ENCODE measurements at regions not wholly inside any gene's neighbourhood (a gene's known extent, or its start where the extent isn't known, plus 50 kb on each side); places are given as distances from the start of the nearest gene placed in this dataset.

- TF ChIP-seq CTCF (IDR thresholded peaks at IDR 0.05; ENCODE audit: insufficient read depth, low read length, missing control alignments) = no peak
- POLR2A ChIA-PET = no interaction called here
- H3K4me3 ChIP-seq (ENCODE audit: low read depth, low read length) = no peak overlapping the region
- CTCF ChIA-PET = no interaction called here
- no peak for DNase-seq (ENCODE audit: low read depth, low spot score)
Observed at GRCh38 chr3:137410028-137410427, 354.1 kb upstream of the SOX14 start.

GRCh38 chr3:137420198-137420995 lies 343.7 kb upstream of the SOX14 start:
- ChIA-PET CTCF (no interaction called here), POLR2A (no interaction called here)
- no peak for DNase-seq (ENCODE audit: low read depth, low spot score)
- no peak for TF ChIP-seq CTCF (IDR thresholded peaks at IDR 0.05; ENCODE audit: insufficient read depth, low read length, missing control alignments)
- no peak overlapping the region for H3K4me3 ChIP-seq (ENCODE audit: low read depth, low read length)

GRCh38 chr3:137438561-137438960 lies 325.6 kb upstream of the SOX14 start:
- CTCF ChIA-PET = no interaction called here
- POLR2A ChIA-PET = no interaction called here
- TF ChIP-seq CTCF (IDR thresholded peaks at IDR 0.05; ENCODE audit: insufficient read depth, low read length, missing control alignments) = no peak
- no peak overlapping the region for H3K4me3 ChIP-seq (ENCODE audit: low read depth, low read length)
- DNase-seq (ENCODE audit: low read depth, low spot score) = no peak

GRCh38 chr3:137460944-137461343 lies 303.2 kb upstream of the SOX14 start:
- CTCF ChIA-PET = no interaction called here
- DNase-seq (ENCODE audit: low read depth, low spot score) = no peak
- POLR2A ChIA-PET = no interaction called here
- no peak for TF ChIP-seq CTCF (IDR thresholded peaks at IDR 0.05; ENCODE audit: insufficient read depth, low read length, missing control alignments)
- H3K4me3 ChIP-seq (ENCODE audit: low read depth, low read length) = no peak overlapping the region

GRCh38 chr3:137463131-137463530 lies 301.0 kb upstream of the SOX14 start:
- DNase-seq (ENCODE audit: low read depth, low spot score) = no peak
- CTCF ChIA-PET = no interaction called here
- POLR2A ChIA-PET = no interaction called here
- no peak overlapping the region for H3K4me3 ChIP-seq (ENCODE audit: low read depth, low read length)
- TF ChIP-seq CTCF (IDR thresholded peaks at IDR 0.05; ENCODE audit: insufficient read depth, low read length, missing control alignments) = no peak

GRCh38 chr3:137464341-137464740 lies 299.8 kb upstream of the SOX14 start:
- no peak overlapping the region for H3K4me3 ChIP-seq (ENCODE audit: low read depth, low read length)
- POLR2A ChIA-PET = no interaction called here
- CTCF ChIA-PET = no interaction called here
- DNase-seq (ENCODE audit: low read depth, low spot score) = no peak
- no peak for TF ChIP-seq CTCF (IDR thresholded peaks at IDR 0.05; ENCODE audit: insufficient read depth, low read length, missing control alignments)
